Breast epithelium (tissue), 3 donors: ENCODE measurements at regions not wholly inside any gene's neighbourhood (a gene's known extent, or its start where the extent isn't known, plus 50 kb on each side); places are given as distances from the start of the nearest gene placed in this dataset.

ENCODE experiments used
- CTCF ChIP-seq, 3 donors: fragments of 450-650 bp; IDR thresholded peaks; one replicate each; pipeline ENCODE4 v1.5.1; 2016 to 2017; ENCODE audit warnings: antibody characterized with exemption in 3 of 3, mild to moderate bottlenecking in 3 of 3, moderate library complexity in 3 of 3
- POLR2A ChIP-seq: fragments of 450-650 bp; IDR thresholded peaks from one replicate; pipeline ENCODE4 v1.6.1; 2016; ENCODE audit warnings: antibody characterized with exemption, mild to moderate bottlenecking, moderate library complexity
- POLR2AphosphoS5 ChIP-seq, 3 donors: sonication (generic); formaldehyde crosslinking; IDR thresholded peaks; one replicate each; pipeline ENCODE4 v1.6.1; 2017; ENCODE audit warnings: antibody characterized with exemption in 3 of 3

- TF ChIP-seq CTCF (IDR thresholded peaks at IDR 0.05) (no peak), POLR2A (no peak), POLR2AphosphoS5 (IDR thresholded peaks at IDR 0.05) (no peak)
Observed at GRCh38 chr3:3308809-3309208, 129.3 kb upstream of the CRBN start.
